DND-41 (cell line): ENCODE measurements at regions not wholly inside any gene's neighbourhood (a gene's known extent, or its start where the extent isn't known, plus 50 kb on each side); places are given as distances from the start of the nearest gene placed in this dataset.

Experiments used
- CTCF ChIP-seq: IDR thresholded peaks from 2 replicates; pipeline ENCODE4 v1.5.1; 2012; ENCODE audit warnings: borderline replicate concordance, low read length, moderate library complexity, mild to moderate bottlenecking; ENCODE audit not compliant: poor library complexity, severe bottlenecking; ENCODE audit errors: extremely low read depth
- EZH2 ChIP-seq: IDR thresholded peaks from 3 replicates; pipeline ENCODE4 v1.6.1; 2012; ENCODE audit warnings: borderline replicate concordance, low read depth, mild to moderate bottlenecking, moderate library complexity, low read length, inconsistent platforms; ENCODE audit not compliant: severe bottlenecking

DNA sequence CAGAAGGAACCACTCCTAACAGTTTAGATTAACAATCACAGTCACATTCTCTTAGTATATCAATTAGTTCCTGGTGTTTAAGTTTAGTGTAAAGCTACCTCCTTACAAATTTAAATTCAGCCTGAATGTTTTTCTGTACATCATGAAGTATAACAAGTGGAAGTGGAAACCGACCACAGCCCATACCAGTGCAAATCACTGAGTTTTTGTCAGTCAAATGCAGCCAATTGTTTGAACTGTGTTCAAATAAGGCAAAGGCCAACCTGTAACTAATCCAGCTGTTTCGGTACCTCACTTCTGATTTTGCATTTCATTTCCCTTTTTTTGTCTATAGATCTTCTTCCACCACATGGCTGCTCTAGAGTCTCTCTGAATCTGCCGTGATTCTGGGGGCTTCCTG lies 1215.3 kb downstream of the PCDH18 start:
- TF ChIP-seq CTCF = no peak
- no peak for TF ChIP-seq EZH2
